ENCODE measurements at regions not wholly inside any gene's neighbourhood (a gene's known extent, or its start where the extent isn't known, plus 50 kb on each side); places are given as distances from the start of the nearest gene placed in this dataset.
"Not testable (repeated sequence)": the region's sequence is repeated elsewhere in the genome, so short reads cannot be mapped to it uniquely, and the experiment has no call there.

DNA sequence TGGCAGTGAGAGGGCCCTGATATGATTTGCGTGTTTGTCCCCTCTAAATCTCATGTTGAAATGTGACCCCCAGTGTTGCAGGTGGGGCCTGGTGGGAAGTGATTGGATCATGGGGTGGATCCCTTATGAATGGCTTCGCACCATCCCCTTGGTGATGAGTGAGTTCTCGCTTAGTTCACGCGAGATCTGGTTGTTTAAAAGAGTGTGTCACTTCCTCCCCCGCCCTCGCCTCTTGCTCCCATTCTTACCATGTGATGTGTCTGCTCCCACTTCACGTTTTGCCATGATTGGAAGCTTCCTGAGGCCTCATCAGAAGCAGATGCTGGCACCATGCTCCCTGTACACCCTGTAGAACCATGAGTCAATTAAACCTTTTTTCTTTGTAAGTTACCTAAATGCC lies 319.9 kb upstream of the ID2 start:
- intact Hi-C loops (cut with micrococcal nuclease) = no loop called here

DNA sequence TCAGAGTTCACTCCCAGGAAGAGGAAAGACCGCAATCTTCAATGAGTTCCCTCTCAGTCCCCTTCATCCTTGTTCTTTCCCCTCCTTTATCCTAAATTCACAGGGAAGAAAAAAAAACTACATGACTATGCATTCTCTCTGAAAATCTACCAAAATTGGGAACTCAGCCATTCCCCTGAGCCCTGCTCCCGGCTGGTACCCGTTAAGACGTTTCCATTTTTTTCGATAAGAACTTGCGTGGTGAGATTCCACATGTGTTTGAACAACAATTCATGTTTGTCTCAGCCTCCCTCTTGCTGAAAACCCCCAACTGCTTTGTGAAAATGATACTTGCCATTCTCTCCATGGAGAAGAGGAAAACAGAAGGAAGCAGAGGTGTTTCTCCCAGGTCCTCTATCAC lies 318.7 kb upstream of the ID2 start:
- intact Hi-C loops (cut with micrococcal nuclease) = no loop called here

DNA sequence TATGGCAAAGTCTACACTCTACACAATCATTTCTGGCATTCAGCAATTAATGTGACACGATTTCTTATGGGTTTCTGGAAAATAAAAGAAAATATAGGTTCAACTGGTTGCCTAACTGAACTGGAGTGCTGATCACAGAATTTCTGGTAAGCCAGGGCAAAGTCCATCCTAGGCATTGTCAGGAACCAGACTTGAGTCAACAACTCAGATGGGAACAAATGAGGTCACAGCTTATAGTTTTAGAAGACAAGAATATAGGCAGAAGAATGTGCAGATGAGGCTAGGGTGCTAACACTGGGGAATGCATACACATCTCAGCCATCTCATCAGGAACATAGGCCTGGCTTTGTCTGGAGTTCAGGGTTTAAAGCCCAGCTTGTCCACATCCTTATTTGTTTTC lies 317.2 kb upstream of the ID2 start:
- intact Hi-C loops (cut with micrococcal nuclease) = no loop called here

DNA sequence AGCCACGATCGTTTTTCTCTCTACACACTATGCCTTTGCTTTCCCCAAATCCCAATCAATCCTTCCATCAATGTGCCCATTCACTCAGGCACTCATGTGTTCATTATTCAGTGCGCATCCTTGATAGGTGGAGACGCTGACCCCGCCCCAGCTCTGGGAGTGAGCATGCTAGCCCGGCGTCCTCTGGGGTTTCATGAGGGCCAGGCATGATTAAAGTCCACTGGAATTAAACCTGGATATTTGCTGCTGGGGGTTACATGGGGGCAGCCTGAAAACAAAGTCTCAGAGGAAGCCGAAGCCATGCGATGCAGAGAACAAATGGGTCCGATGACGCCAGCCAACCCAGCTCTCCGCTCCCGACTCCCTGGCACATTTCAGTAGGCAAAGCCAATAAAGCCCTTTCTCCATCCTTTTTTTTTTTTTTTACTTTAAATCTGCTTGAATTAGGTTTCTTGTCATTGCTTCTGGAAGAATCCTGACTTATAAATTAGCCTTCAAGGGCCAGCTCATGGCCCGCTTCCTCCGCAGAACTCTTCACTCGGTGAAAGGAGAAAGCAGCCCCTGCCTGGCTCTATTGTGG lies 316.4 kb upstream of the ID2 start:
- intact Hi-C loops (cut with micrococcal nuclease) = no loop called here

DNA sequence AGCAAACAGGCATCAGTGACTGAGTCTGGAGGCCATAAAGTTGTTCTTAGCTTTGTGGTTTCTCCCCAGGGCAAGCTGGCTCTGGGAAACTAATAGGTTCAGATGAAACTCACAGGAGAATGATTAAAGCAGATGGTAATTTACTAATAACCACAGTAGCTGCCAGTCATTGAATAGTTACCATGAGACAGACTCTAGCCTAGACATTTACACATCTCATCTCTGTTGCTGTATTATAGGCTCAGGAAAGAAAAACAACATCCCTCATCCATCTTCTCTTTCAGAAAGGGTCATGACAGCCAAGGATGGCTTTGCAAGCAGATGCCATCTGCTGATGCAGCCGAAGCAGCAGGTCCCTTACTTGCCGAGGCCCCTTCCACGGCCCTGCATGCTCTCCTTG lies 314.0 kb upstream of the ID2 start:
- intact Hi-C loops (cut with micrococcal nuclease) = no loop called here

DNA sequence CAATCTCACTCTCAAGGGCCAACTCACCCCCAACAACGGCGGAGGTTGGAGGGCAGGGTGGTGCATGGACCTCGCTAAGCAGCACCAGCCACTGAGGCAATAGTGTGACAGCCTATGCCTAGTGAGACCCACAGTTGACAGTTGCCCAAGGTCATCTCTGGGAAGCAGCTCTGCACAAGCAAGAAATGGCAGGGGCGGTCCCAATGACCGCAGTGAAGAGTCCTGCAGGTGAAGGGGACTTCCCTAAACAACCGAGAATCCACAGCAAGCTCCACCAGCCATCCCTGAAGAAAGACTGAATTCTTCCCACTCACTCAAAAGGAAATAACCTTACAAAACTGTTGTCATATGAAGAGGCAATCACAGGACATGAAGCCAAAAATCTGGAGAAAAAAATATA lies 313.4 kb upstream of the ID2 start:
- intact Hi-C loops (cut with micrococcal nuclease) = no loop called here

DNA sequence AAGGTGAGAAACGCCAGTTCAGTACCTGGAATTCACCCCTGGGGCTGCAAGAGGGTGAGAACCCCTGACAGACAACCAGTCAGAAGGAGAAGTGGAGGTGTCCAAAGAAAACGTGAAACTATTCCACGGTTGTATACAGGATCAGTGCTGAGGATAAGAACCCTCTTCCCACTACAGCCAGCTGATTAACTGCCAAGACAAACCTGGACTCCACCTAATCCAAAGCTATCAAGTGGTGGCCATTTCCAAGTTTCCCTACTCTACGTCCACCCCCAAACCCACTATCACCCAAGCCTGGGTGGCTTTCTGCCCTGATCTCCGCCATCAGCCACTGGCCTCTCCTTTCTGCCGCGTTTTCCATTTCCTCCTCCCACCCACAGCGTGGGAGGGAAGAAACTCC lies 312.3 kb upstream of the ID2 start:
- intact Hi-C loops (cut with micrococcal nuclease) = no loop called here

DNA sequence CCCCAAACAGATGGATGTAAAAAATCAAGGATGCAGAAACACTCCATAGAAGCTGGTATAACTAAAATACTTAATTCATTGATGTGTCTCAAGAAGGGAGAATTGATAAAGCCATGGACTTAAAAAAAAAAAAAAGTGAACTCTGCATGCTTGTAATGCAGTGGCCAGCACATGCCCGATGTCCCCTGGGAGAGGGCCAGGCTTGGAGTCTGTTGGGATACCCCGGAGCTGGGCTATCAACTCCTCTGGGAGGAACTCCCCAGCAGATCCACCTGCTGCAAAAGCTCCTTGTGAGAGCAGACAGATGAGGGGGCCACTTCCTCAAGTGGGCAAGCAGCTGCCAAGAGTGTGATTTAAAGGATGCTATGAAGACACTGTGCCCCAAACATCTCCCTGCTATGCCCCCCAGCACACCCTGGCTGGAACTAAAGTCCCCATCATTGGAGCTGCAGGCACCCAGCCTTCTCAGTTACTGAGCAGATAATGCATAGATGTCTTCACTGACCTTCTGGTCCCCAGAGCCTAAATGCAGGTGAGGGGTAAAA lies 311.5 kb upstream of the ID2 start:
- intact Hi-C loops (cut with micrococcal nuclease) = no loop called here

DNA sequence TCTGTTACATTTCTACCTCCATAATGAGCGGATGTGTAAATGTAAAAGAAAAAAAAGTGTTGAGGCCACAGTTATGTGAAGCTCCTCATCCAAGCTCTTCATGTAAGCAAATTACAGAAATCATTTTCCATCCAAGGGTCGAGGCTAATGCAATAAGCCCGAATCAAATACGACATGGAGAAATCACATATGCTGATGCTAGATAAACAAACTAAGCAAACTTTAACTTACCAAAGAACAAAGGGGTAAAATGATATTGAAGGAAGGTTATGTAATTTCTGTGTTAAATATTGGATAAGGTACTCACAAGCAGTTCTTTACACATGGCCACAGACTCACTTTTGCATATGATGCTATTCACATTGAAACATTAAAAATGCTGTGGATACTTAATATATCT lies 310.2 kb upstream of the ID2 start:
- intact Hi-C loops (cut with micrococcal nuclease) = no loop called here

DNA sequence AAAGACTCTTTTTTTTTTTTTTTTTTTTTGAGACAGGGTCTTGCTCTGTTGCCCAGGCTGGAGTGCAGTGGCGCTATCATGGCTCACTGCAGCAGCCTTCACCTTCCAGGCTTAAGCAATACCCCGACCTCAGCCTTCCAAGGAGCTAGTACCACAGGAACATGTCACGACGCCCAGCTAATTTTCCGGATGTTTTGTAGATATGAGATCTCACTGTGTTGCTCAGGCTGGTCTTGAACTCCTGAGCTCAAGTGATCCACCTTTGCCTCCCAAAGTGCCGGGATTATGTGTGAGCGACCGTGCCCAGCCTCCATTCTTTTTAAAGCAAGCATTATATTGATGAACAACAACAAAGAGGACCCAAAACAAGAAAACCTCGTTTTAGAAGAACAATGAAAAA lies 307.1 kb upstream of the ID2 start:
- intact Hi-C loops (cut with micrococcal nuclease) = no loop called here

DNA sequence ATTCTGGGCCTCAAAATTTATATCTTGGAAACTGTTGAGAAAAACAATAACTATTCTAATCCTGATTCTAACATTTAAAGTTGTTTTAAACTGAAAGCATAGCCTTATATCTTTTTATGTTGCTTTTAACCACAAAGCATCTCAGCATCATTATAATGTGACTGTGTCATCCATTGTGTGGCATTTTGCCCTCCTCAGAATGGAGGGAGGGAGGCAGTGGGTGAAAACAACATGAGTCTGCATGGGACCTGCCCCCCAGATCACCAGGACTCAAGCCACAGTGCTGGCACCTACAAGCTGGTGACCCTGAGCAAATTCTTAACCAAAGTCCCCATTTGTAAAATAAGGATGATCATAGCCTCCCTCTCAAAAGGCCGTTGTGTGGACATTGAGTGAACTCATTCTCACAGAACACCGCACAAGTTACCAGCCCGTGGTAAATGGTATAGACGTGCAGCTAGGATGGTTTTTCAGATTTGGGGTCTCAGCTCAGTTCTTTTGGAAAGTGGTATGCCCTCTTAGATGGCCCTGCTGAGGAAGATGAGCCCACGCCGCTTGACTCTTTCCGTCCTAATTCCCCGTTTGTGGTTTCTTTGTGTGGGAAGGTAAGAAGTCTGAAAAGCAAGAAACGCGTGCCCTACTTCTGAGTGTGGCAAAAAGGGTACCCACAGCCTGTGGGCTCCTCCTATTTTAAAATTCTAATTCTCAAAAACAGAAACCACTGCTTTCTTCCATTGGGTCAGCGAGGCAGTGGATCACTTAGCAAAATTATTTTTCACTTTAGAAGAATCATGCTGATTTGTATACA lies 305.0 kb upstream of the ID2 start:
- intact Hi-C loops (cut with micrococcal nuclease) = no loop called here

DNA sequence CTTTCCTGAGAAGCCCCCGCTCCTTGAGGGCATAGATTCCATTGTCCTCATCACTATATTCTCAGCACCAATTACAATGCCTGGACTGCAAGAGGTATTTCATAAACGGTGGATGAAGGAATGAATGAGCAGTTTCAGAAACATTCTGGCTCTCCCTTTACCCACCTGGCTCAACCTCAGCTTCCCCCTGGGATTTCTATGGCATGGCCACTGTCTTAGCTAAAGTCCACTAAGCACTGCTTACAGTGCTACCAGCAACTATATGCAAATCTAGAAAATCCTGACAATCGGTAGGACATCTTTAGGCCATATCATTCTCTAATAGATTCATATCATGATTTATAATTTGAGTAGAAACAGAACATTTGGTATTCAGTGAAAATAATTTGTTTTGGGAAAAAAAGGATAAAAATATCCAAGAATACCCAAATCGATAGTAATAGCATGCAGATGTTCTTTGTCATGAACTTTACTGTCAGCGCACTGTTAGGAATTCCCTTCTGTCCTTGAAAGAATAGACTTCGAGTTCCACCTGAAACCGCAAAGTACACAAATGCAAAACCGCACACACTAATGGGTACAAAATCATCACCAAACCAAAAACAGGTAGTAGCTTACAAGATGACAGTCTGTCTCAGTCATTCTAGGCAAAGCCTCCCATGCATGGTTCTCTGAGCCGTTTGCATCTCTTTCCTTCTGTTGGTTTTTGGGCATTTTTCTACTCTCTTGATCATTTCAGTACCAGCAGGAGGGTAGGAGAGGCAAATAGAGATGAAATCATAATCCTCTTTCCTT lies 303.6 kb upstream of the ID2 start:
- intact Hi-C loops (cut with micrococcal nuclease) = no loop called here

DNA sequence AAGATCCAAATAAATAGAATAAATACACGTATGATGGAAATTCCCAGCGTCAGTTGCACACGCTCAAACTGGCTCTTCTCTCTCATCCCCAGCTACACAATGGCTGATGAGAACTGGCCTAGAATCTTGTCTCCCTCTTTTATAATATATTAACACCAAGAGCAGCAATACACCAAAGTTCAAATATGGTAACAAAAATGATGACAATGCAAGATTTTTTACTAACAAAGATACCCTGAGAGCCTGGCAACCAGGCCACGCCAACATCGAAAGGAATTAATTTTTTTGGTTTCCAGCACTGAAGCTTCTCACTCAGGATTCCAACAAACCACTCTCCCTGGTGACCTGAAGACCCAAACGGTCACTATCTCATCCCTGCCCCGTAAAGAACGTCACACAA lies 302.7 kb upstream of the ID2 start:
- intact Hi-C loops (cut with micrococcal nuclease) = no loop called here

DNA sequence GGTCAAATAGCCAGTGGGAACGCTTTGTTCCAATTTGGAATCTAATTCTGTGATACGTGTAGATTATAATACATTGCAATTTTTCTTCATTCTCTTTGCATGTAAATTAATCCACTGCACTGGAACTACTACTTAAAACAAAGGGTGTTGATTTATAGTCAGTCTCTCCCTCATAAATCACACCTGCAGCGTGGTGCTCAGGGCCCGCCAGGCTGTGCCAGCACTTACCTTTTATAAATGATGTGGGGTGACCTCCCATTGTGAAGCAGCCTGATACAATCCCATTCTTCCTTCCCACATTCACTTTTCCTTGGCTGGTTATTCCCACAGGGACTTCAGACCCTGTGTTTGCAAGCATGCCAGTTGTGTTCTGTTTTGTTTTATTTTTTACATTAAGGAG lies 302.3 kb upstream of the ID2 start:
- intact Hi-C loops (cut with micrococcal nuclease) = no loop called here

DNA sequence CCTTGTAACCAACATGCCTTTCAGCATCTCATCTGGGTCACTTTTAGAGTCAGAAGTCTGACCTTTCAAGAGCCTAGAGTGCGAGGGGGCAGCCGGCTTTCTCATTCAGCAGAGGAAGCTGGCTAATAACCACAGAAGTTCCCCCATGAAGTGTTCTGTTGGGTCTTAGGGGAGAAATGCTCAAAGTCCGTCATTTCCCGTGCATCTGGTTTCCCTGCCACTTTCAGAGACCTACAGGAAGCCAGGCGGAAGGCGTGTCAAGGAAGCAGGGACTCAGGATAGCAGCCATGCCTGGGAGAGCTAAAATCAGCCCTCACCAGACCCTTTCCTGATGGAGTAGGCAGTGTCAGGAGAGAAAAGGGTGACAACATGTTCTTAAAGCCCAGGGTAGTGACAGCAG lies 301.8 kb upstream of the ID2 start:
- intact Hi-C loops (cut with micrococcal nuclease) = no loop called here

DNA sequence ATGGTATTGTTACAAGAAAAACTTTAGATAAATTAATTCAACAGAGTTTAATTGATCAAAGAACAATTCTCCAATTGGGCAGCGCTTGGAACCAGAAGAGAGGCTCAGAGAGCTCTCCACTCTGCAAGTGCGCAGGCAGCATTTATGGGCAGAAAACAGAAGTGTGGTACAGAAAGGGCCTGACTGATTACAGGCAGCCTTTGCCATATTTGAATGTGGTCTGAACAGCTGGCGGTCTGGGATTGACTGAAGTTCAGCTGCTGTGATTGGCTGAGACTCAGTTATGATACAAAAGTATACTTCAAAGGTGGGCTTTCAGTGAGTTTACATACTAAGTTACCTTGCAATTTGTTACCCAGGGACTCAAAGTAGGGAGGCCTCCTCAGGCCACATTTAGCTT lies 301.3 kb upstream of the ID2 start:
- intact Hi-C loops (cut with micrococcal nuclease) = no loop called here

DNA sequence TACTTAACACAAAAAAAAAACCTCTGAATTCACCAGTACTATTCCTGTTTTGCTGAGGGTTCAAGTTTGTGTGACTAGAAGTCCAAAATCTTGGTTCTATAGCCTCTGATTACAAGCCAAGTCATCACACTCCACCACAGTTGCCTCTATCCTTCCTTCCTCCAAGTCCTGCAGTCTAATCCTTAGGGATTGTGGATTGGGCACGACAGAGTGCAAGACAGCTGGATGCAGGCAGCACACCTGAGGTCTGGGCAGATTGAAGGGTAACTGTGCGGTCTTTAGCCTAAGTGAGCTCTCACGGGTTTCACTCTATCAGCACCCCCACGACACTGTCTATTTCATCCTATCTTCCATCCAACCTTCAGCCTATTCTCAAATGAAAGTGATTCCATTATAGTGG lies 299.4 kb upstream of the ID2 start:
- intact Hi-C loops (cut with micrococcal nuclease) = no loop called here

DNA sequence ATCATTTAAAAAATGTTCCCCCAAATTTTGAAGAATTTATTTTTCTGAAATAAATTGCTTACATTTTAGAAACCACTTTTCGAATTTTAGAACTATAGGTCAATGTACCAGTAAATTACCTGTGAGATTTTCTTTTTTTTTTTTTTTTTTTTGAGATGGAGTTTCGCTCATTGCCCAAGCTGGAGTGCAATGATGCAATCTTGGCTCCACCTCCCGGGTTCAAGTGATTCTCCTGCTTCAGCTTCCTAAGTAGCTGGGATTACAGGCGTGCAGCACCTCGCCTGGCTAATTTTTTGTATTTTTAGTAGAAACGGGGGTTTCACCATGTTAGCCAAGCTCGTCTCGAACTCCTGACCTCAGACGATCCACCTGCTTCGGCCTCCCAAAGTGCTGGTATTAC lies 295.1 kb upstream of the ID2 start:
- intact Hi-C loops (cut with micrococcal nuclease) = not testable (repeated sequence)

DNA sequence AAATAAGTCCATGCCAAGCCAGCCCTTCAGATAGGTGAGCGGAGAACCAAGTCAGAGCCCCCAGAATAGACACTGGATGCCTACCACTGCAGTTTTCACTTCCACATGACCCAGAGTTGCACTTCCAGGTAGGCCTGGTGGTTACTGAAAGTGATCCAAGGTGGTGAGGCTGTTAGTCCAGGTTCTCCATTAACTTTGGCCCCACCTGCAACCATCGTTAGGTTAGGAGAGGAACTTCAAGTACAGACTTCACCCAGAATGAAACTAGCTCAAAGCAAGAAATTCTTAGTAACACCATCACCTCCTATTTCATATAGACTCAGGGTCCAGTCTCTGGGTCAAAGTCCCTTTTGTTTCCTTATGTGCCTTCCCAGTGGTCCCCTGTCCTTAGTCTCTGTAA lies 293.1 kb upstream of the ID2 start:
- intact Hi-C loops (cut with micrococcal nuclease) = no loop called here

DNA sequence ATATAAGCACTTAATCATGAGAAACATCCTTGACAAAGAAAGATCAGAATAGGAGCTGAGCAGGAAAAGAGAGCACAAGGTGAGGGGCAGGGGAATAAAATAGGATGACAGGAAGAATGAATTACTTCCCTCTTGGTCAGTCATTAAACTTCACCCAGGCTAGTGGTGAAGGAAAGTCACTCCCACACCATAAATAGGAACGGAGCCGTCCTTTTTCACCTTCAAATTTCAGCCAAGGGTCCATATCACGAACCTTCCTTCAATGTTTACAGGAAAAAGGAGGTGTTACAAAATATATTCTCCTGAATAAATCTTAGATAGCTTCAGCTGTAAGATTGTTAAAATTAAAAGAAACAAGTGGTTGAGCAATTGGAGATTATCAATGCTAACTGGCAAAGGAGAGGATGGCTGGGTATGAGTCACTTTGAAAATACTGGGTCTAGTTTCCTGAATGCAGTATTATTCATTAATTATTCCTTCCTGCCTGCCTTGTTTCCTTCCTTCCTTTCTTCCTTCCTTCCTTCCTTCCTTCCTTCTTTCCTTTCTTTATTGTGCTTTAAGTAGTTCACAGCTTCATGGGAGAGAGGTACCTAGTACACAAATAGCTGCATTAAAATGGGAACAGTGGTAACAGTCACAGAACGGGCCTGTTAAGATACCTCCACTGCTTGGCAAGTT lies 292.3 kb upstream of the ID2 start:
- intact Hi-C loops (cut with micrococcal nuclease) = no loop called here

DNA sequence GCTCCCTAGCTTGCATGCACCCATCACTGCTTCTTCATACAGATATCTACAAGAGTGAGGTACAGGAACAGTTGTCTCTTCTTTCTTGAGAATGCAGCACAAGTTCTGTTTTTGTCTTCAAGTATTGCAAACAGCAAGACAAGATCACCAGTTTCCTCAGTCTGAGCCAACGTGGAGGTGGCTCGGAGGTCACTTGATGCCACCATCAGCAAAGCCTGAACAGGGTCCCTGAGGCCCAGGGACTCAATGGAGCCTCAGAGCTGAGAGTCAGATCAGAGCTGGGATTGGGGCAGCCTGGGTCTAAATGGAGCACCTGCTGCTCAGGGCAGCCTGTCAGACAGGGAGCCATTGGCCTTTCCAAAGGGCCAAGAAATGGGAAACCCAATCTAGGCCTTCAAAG lies 290.7 kb upstream of the ID2 start:
- intact Hi-C loops (cut with micrococcal nuclease) = no loop called here

DNA sequence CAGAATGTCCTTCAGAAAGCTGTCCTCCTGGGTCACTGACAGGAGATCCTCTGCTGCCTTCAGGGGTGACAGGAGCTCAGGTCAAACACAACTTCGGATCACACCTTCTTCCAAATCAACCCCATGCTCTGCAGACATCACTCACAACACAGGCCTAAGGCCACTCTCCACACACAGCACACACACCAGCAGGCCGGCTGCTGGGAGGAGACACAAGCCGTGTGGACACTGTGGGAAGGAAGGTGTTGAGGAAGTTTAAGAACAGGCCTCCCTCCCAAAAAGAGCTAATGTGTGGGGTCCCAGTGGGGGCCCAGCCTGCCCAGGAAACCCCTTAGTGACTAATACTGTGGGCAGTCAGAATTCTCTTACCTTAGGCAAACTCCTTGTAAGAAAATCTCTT lies 290.3 kb upstream of the ID2 start:
- intact Hi-C loops (cut with micrococcal nuclease) = no loop called here

Data from T-helper 1 cell treated with Interleukin-12 subunit alpha and Interleukin-12 subunit beta and Interleukin-4 antibody, amounts not matched to agents 30 ng/mL and 1 ng/mL, for 36 hours (primary cell).